ENCODE measurements at regions not wholly inside any gene's neighbourhood (a gene's known extent, or its start where the extent isn't known, plus 50 kb on each side); places are given as distances from the start of the nearest gene placed in this dataset.

- TF ChIP-seq CTCF (IDR thresholded peaks at IDR 0.05; ENCODE audit: extremely low read depth, insufficient read depth, missing control alignments) = no peak
- in situ Hi-C loops (cut with MboI; ENCODE audit: low pct_unique_long_range_greater_than_20kb, low sequenced_read_pairs, unreplicated experiment) = no loop called here
- DNase-seq (ENCODE audit: low spot score) = no peak
Measured at GRCh38 chr1:59044535-59045121, 252.3 kb upstream of the FGGY start.

DNA sequence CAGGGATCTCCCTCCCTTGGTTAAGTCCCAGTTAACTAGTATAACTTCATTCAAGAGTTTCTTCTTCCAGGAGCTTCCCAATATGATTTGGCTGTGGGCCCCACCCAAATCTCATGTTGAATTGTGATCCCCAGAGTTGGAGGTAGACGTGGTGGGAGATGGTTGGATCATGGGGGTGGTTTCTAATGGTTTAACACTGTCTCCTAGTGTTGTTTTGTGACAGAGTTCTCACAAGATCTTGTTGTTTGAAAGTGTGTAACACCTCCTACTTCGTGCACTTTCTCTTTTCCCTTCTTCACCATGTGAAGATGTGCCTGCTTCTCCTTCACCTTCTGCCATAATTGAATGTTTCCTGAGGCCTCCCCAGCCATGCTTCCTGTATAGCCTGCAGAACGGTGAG, 251.8 kb upstream of the FGGY start:
- no peak for DNase-seq (ENCODE audit: low spot score)
- in situ Hi-C loops (cut with MboI; ENCODE audit: low pct_unique_long_range_greater_than_20kb, low sequenced_read_pairs, unreplicated experiment) = no loop called here
- TF ChIP-seq CTCF (IDR thresholded peaks at IDR 0.05; ENCODE audit: extremely low read depth, insufficient read depth, missing control alignments) = peak; percentile 12

DNA sequence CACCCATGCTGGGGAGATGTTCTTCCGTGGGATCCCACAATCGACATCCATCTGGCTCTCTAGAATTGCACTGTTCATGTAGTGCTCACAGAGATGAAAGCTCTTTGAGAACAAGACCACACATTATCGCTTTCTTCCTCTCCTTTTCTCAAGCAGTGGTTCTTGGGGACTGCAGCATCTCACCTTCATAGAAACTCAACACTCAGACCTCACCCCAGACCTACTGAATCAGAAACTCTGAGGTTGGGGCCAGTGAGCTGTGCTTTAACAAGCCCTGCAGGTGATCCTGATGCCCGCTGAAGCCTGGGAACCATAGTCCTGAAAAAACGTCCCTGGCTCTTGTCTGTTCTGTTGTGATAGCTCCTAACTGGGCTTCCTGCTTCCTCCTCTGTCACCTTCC, 251.3 kb upstream of the FGGY start:
- no peak for DNase-seq (ENCODE audit: low spot score)
- TF ChIP-seq CTCF (IDR thresholded peaks at IDR 0.05; ENCODE audit: extremely low read depth, insufficient read depth, missing control alignments) = no peak
- in situ Hi-C loops (cut with MboI; ENCODE audit: low pct_unique_long_range_greater_than_20kb, low sequenced_read_pairs, unreplicated experiment) = no loop called here

- DNase-seq (ENCODE audit: low spot score) = no peak
- TF ChIP-seq CTCF (IDR thresholded peaks at IDR 0.05; ENCODE audit: extremely low read depth, insufficient read depth, missing control alignments) = no peak
- in situ Hi-C loops (cut with MboI; ENCODE audit: low pct_unique_long_range_greater_than_20kb, low sequenced_read_pairs, unreplicated experiment) = no loop called here
Measured at GRCh38 chr1:59046134-59046533, 250.8 kb upstream of the FGGY start.

GRCh38 chr1:59046730-59047157, 250.2 kb upstream of the FGGY start:
- in situ Hi-C loops (cut with MboI; ENCODE audit: low pct_unique_long_range_greater_than_20kb, low sequenced_read_pairs, unreplicated experiment) = no loop called here
- TF ChIP-seq CTCF (IDR thresholded peaks at IDR 0.05; ENCODE audit: extremely low read depth, insufficient read depth, missing control alignments) = peak; percentile 40
- peak; percentile 75 for DNase-seq (ENCODE audit: low spot score)

DNA sequence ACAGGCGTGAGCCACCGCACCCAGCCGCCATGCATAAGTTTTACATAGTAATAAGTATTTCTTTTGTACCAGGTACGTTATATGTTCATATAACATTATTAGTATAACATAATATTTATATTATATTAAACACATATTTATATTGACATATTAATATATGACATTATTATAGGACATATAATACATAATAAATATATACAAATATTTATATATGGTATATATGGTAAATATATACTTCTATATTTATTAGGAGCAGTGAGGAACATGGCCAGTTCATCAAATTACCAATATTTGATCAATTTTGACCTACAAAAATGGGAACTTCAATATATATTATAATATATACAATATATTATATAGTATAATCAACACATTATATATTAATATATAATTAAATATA, 245.9 kb upstream of the FGGY start:
- no peak for DNase-seq (ENCODE audit: low spot score)
- no peak for TF ChIP-seq CTCF (IDR thresholded peaks at IDR 0.05; ENCODE audit: extremely low read depth, insufficient read depth, missing control alignments)
- in situ Hi-C loops (cut with MboI; ENCODE audit: low pct_unique_long_range_greater_than_20kb, low sequenced_read_pairs, unreplicated experiment) = no loop called here
